SK-N-SH (cell line): ENCODE measurements at regions not wholly inside any gene's neighbourhood (a gene's known extent, or its start where the extent isn't known, plus 50 kb on each side); places are given as distances from the start of the nearest gene placed in this dataset.
"Not testable (repeated sequence)": the region's sequence is repeated elsewhere in the genome, so short reads cannot be mapped to it uniquely, and the experiment has no call there.

Experiments used
- CTCF ChIP-seq: fragments of 200-600 bp; sonication (generic); IDR thresholded peaks from 2 replicates; pipeline ENCODE4 v1.6.1; 2017; ENCODE audit warnings: antibody characterized with exemption, mild to moderate bottlenecking, moderate library complexity
- EP300 ChIP-seq, 2 experiments: IDR thresholded peaks; 2 replicates each; pipeline versions ENCODE4 v1.4.0 to v1.6.1; 2012; ENCODE audit warnings: borderline replicate concordance in 1 of 2, low read depth in 1 of 2, low read length in 1 of 2
- FOXM1 ChIP-seq: IDR thresholded peaks from 2 replicates; pipeline ENCODE4 v1.4.0; 2012; ENCODE audit warnings: low read depth, mild to moderate bottlenecking
- USF2 ChIP-seq: fragments of 150-350 bp; IDR thresholded peaks from 2 replicates; pipeline ENCODE4 v1.6.1; 2017; ENCODE audit warnings: antibody characterized with exemption, low read length, low read depth, borderline replicate concordance
- YY1 ChIP-seq: IDR thresholded peaks from 2 replicates; pipeline ENCODE4 v1.4.0; 2012; ENCODE audit warnings: low read depth, mild to moderate bottlenecking

GRCh38 chr1:83306811-83307210 is 692.1 kb downstream of the TTLL7 start:
- not testable (repeated sequence) for TF ChIP-seq CTCF; USF2; YY1; FOXM1; EP300 (IDR thresholded peaks at IDR 0.05; ENCODE audit: borderline replicate concordance in 1 of 2, low read depth in 1 of 2, low read length in 1 of 2)
